IMR-90 (cell line): ENCODE measurements at regions not wholly inside any gene's neighbourhood (a gene's known extent, or its start where the extent isn't known, plus 50 kb on each side); places are given as distances from the start of the nearest gene placed in this dataset.

Source experiments
- ATAC-seq: fragments of 200-7000 bp; cut with Tn5 transposase; 2 replicates; pipeline ENCODE4 v1.9.1; 2020; ENCODE audit warnings: low read depth, mild to moderate bottlenecking, moderate library complexity
- BruUV-seq: library from RNA; stranded (reverse); fragments of 400-500 nt; replicated peaks from 2 replicates; lab custom pipeline; 2021; lab: Mats Ljungman, UMichigan
- CTCF ChIA-PET: fragments of 300-600 bp; formaldehyde crosslinking; extraction: SDS; loops from one replicate; lab custom pipeline; 2021; ENCODE audit warnings: antibody characterized with exemption; lab: Yijun Ruan, JAX
- POLR2A ChIA-PET: fragments of 300-600 bp; sonication (Branson Sonifier 250); formaldehyde crosslinking; loops from one replicate; lab custom pipeline; 2022; ENCODE audit warnings: antibody characterized with exemption; ENCODE audit not compliant: unreplicated experiment; lab: Charles Lee
- DNase-seq: peaks from one replicate; pipeline ENCODE4 v3.0.0; 2013
- H2AFZ ChIP-seq: replicated peaks from 2 replicates; pipeline ENCODE3; 2013; ENCODE audit warnings: low read length, mild to moderate bottlenecking; ENCODE audit not compliant: poor library complexity
- H2AK5ac ChIP-seq: 2 replicates; pipeline ENCODE4 v1.6.1; 2013; ENCODE audit warnings: low read depth, low read length, inconsistent platforms
- H2AK9ac ChIP-seq: replicated peaks from 2 replicates; pipeline ENCODE3; 2013; ENCODE audit warnings: mild to moderate bottlenecking, low read depth, low read length, moderate library complexity; ENCODE audit not compliant: poor library complexity
- H2BK120ac ChIP-seq: 2 replicates; pipeline ENCODE4 v1.6.1; 2013; ENCODE audit warnings: low read depth, low read length, inconsistent platforms
- H2BK15ac ChIP-seq: 3 replicates; pipeline ENCODE4 v1.6.1; 2013; ENCODE audit warnings: low read depth, low read length, inconsistent platforms
- H2BK20ac ChIP-seq: 2 replicates; pipeline ENCODE4 v1.6.1; 2013; ENCODE audit warnings: low read depth, mild to moderate bottlenecking, inconsistent platforms, low read length, moderate library complexity
- H2BK5ac ChIP-seq: 2 replicates; pipeline ENCODE4 v1.6.1; 2013; ENCODE audit warnings: mild to moderate bottlenecking, low read depth, low read length, inconsistent platforms; ENCODE audit not compliant: poor library complexity, severe bottlenecking
- H3K14ac ChIP-seq: replicated peaks from 2 replicates; pipeline ENCODE4 v1.6.1; 2013; ENCODE audit warnings: low read depth, low read length, inconsistent platforms
- H3K18ac ChIP-seq: 2 replicates; pipeline ENCODE4 v1.6.1; 2013; ENCODE audit warnings: low read depth, low read length, control low read depth
- H3K23ac ChIP-seq: 2 replicates; pipeline ENCODE4 v1.6.1; 2013; ENCODE audit warnings: low read depth, low read length, inconsistent platforms
- H3K27ac ChIP-seq: 2 replicates; pipeline ENCODE4 v1.5.1; 2013; ENCODE audit warnings: mild to moderate bottlenecking, control low read depth, low read length; ENCODE audit not compliant: insufficient read depth
- H3K27me3 ChIP-seq: 2 replicates; pipeline ENCODE4 v1.6.1; 2013; ENCODE audit warnings: low read length; ENCODE audit not compliant: control insufficient read depth, insufficient read depth
- H3K36me3 ChIP-seq: 2 replicates; pipeline ENCODE4 v1.6.1; 2013; ENCODE audit warnings: low read length, mixed read lengths; ENCODE audit not compliant: control insufficient read depth, insufficient read depth
- H3K4ac ChIP-seq: 2 replicates; pipeline ENCODE4 v1.6.1; 2013; ENCODE audit warnings: low read depth, low read length, inconsistent platforms
- H3K4me1 ChIP-seq: 2 replicates; pipeline ENCODE4 v1.6.1; 2013; ENCODE audit warnings: low read length, mixed read lengths; ENCODE audit not compliant: control insufficient read depth, insufficient read depth
- H3K4me2 ChIP-seq: 2 replicates; pipeline ENCODE4 v1.6.1; 2013; ENCODE audit warnings: low read depth, mild to moderate bottlenecking, control low read depth, low read length, moderate library complexity
- H3K4me3 ChIP-seq: 2 replicates; pipeline ENCODE4 v1.5.1; 2013; ENCODE audit warnings: low read depth, mild to moderate bottlenecking, control low read depth, low read length, moderate library complexity; ENCODE audit not compliant: insufficient read depth
- H3K56ac ChIP-seq: 2 replicates; pipeline ENCODE4 v1.6.1; 2013; ENCODE audit warnings: low read length, inconsistent platforms; ENCODE audit not compliant: insufficient read depth; ENCODE audit errors: extremely low read depth
- H3K79me1 ChIP-seq, 2 experiments: 2 replicates each; pipeline ENCODE4 v1.6.1; 2013; ENCODE audit warnings: low read length in 2 of 2, inconsistent platforms in 1 of 2, low read depth in 1 of 2
- H3K9ac ChIP-seq: 2 replicates; pipeline ENCODE4 v1.6.1; 2013; ENCODE audit warnings: low read depth, low read length, control low read depth
- H3K9me1 ChIP-seq: 2 replicates; pipeline ENCODE4 v1.6.1; 2013; ENCODE audit warnings: low read length, inconsistent platforms; ENCODE audit not compliant: insufficient read depth
- H3K9me3 ChIP-seq: 2 replicates; pipeline ENCODE4 v1.6.1; 2013; ENCODE audit warnings: low read length; ENCODE audit not compliant: control insufficient read depth, insufficient read depth
- H4K20me1 ChIP-seq: 2 replicates; pipeline ENCODE4 v1.6.1; 2013; ENCODE audit warnings: low read length, inconsistent platforms; ENCODE audit not compliant: insufficient read depth
- H4K5ac ChIP-seq: 2 replicates; pipeline ENCODE4 v1.6.1; 2013; ENCODE audit warnings: mild to moderate bottlenecking, low read depth, low read length, control low read depth
- H4K8ac ChIP-seq, 2 experiments: 2 replicates each; pipeline ENCODE4 v1.6.1; 2013; ENCODE audit warnings: low read depth in 2 of 2, low read length in 2 of 2, control low read depth in 1 of 2, inconsistent platforms in 1 of 2
- H4K91ac ChIP-seq: 2 replicates; pipeline ENCODE4 v1.6.1; 2013; ENCODE audit warnings: low read depth, low read length, inconsistent platforms; ENCODE audit not compliant: insufficient read depth
- BHLHE40 ChIP-seq: fragments of 150-350 bp; IDR thresholded peaks from 2 replicates; pipeline ENCODE4 v1.6.1; 2016; ENCODE audit warnings: mild to moderate bottlenecking, low read depth, low read length
- CHD1 ChIP-seq: IDR thresholded peaks from 2 replicates; pipeline ENCODE4 v1.6.1; 2012; ENCODE audit warnings: low read depth, low read length, improper control_type of control experiment
- CTCF ChIP-seq: conservative IDR thresholded peaks from 2 replicates; pipeline ENCODE4 v1.5.1; 2012; ENCODE audit warnings: mild to moderate bottlenecking, low read depth, low read length, improper control_type of control experiment
- MAFK ChIP-seq: IDR thresholded peaks from 2 replicates; pipeline ENCODE4 v1.6.1; 2012; ENCODE audit warnings: low read depth, low read length, improper control_type of control experiment
- MAZ ChIP-seq: IDR thresholded peaks from 2 replicates; pipeline ENCODE4 v1.6.1; 2012; ENCODE audit warnings: low read depth, mild to moderate bottlenecking, low read length, improper control_type of control experiment, moderate library complexity, borderline replicate concordance
- MXI1 ChIP-seq: IDR thresholded peaks from 2 replicates; pipeline ENCODE4 v1.6.1; 2012; ENCODE audit warnings: low read depth, mild to moderate bottlenecking, low read length, moderate library complexity, borderline replicate concordance
- RCOR1 ChIP-seq: IDR thresholded peaks from 2 replicates; pipeline ENCODE4 v1.6.1; 2012; ENCODE audit warnings: mild to moderate bottlenecking, low read length, improper control_type of control experiment; ENCODE audit not compliant: insufficient replicate concordance
- RFX5 ChIP-seq: IDR thresholded peaks from 2 replicates; pipeline ENCODE4 v1.8.0; 2012; ENCODE audit warnings: low read depth, mild to moderate bottlenecking, low read length, moderate library complexity
- SMC3 ChIP-seq: fragments of 150-350 bp; IDR thresholded peaks from 2 replicates; pipeline ENCODE4 v1.6.1; 2016; ENCODE audit warnings: low read depth, mild to moderate bottlenecking, antibody characterized with exemption, low read length, moderate library complexity
- WGBS, 2 experiments: methylation state at CpG; one replicate each; pipeline versions ENCODE4 v1.1.5 to v1.1.7; 2013; ENCODE audit warnings: missing lambda C conversion rate in 2 of 2; ENCODE audit not compliant: insufficient read length in 1 of 2; ENCODE audit errors: extremely low coverage in 2 of 2; 5-methylcytosine and 5-hydroxymethylcytosine counted together
- dilution Hi-C: fragments of 300-500 bp; cut with HindIII; formaldehyde crosslinking; loops from one replicate; pipeline ENCODE4 v1.14.3; 2018; ENCODE audit warnings: low sequenced_read_pairs; ENCODE audit not compliant: unreplicated experiment
- in situ Hi-C: fragments of 300-500 bp; cut with MboI; formaldehyde crosslinking; loops from 3 replicates; pipeline ENCODE4 v1.14.3; 2019; ENCODE audit warnings: low sequenced_read_pairs, inconsistent platforms, mixed read lengths
- intact Hi-C: fragments of 100-400 bp; cut with micrococcal nuclease; formaldehyde crosslinking; loops from 2 replicates; pipeline ENCODE4 v1.10.0; 2022
- TF ChIP-seq, protein P1 (sequence below): fragments of 150-350 bp; IDR thresholded peaks from 2 replicates; pipeline ENCODE4 v1.6.1; 2017; ENCODE audit warnings: mild to moderate bottlenecking, antibody characterized with exemption, low read length, low read depth

GRCh38 chr11:134862105-134862502, 450.1 kb upstream of the B3GAT1 start:
- Histone ChIP-seq H2BK15ac (no peak overlapping the region), H3K27me3 (no peaks in the 10 kb centered on the region), H4K5ac (no peak overlapping the region), H2BK120ac (no peak overlapping the region), H3K9me3 (peaks cover 21% of the 10 kb centered on the region), H4K8ac (no peak overlapping the region), H3K4ac (no peak overlapping the region), H4K91ac (no peak overlapping the region), H4K20me1 (no peaks in the 10 kb centered on the region), H3K14ac (no peak overlapping the region), H3K4me2 (no peak overlapping the region), H3K36me3 (no peaks in the 10 kb centered on the region), H3K4me1 (no peaks in the 10 kb centered on the region), H3K4me3 (no peak overlapping the region), H3K23ac (no peak overlapping the region), H2AFZ (no peak overlapping the region), H2AK9ac (no peak overlapping the region), H3K56ac (no peak overlapping the region), H2BK5ac (no peak overlapping the region), H3K9ac (no peak overlapping the region), H3K27ac (no peak overlapping the region), H3K79me1 (no peaks in the 10 kb centered on the region), H2AK5ac (no peak overlapping the region), H3K9me1 (no peaks in the 10 kb centered on the region), H3K18ac (no peak overlapping the region), H2BK20ac (no peak overlapping the region)
- BruUV-seq = no TSS peak
- ATAC-seq (no peak), DNase-seq (no peak)
- TF ChIP-seq RCOR1 (no peak), RFX5 (no peak), BHLHE40 (no peak), SMC3 (no peak), MAZ (no peak), MXI1 (no peak), CHD1 (no peak), CTCF (no peak), MAFK (no peak)
- TF ChIP-seq, protein P1, sequence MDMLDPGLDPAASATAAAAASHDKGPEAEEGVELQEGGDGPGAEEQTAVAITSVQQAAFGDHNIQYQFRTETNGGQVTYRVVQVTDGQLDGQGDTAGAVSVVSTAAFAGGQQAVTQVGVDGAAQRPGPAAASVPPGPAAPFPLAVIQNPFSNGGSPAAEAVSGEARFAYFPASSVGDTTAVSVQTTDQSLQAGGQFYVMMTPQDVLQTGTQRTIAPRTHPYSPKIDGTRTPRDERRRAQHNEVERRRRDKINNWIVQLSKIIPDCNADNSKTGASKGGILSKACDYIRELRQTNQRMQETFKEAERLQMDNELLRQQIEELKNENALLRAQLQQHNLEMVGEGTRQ = no peak
- CTCF ChIA-PET = no interaction called here
- POLR2A ChIA-PET = no interaction called here
- intact Hi-C loops (no loop called here), dilution Hi-C loops (no loop called here), in situ Hi-C loops (no loop called here)
- WGBS, 2 experiments = no CpG with 5 or more reads among the region's 5 CpGs
